ENCODE measurements at regions not wholly inside any gene's neighbourhood (a gene's known extent, or its start where the extent isn't known, plus 50 kb on each side); places are given as distances from the start of the nearest gene placed in this dataset.
"Not testable (repeated sequence)": the region's sequence is repeated elsewhere in the genome, so short reads cannot be mapped to it uniquely, and the experiment has no call there.

- DNase-seq (ENCODE audit: low read depth in 1 of 2, low spot score in 1 of 2), result no peak
These were observed 58.6 kb upstream of the SLC38A4 start for GRCh38 chr12:46884362-46884761.

DNA sequence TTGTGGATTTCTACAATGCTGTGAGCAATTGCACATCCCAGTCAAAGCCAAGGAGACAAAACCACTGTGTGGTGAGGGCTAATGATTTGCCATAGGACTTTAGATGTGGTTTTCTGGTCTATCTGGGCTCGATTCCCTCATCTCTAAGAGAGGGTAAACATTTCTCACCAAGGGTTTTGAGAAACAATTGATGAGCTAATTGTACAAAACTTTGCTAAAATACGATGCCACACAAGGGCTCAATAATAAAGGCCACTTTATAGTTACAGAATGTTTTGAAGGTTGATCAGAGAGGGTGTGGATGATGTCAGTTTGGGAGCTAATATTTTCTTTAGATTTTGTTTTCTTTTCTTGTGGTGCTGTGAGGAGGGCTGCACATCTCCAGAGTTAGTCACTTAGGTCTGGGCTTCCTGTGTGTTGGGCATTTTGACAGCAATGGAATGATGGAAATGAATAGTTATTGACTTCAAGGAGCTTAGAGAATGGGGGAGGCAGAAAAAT is 60.8 kb upstream of the SLC38A4 start:
- no peak for DNase-seq (ENCODE audit: low read depth in 1 of 2, low spot score in 1 of 2)

DNA sequence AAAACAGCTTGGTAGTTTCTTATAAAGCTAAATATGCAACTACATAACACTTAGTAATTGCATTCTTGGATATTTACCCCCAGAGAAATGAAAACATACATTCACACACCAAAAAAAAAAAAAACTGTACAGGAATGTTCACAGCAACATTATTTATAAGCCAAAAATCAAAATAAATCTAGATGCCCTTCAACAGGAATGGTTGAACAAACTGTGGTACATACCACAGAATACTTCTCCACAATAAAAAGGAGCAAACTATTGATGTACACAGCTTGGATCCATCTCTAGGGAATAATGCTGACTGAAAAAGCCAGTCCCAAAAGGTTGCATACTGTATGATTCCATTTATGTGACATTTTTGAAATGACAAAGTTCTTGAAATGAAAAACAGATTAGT is 62.1 kb upstream of the SLC38A4 start:
- no peak for DNase-seq (ENCODE audit: low read depth in 1 of 2, low spot score in 1 of 2)

DNA sequence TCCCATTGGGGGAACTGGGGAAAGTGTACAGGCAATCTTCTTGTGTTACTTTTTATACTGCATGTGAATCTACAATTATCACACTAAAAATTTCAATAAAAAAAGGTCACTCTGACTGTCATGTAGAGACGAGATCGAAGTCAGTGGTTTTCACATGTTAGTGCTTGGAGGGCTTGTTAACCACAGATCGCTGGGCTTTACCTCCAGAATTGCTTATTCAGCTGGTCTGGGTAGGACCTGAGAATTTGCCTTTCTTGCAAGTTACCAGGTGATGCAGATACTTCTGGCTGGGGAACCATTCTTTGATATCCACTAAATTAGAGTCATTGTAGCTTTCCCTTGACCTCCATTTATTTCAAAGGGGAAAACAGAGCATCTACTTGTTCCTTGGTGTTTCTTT is 62.8 kb upstream of the SLC38A4 start:
- DNase-seq (ENCODE audit: low read depth in 1 of 2, low spot score in 1 of 2), result no peak

- DNase-seq (ENCODE audit: low read depth in 1 of 2, low spot score in 1 of 2), result no peak
These were observed 65.5 kb upstream of the SLC38A4 start for GRCh38 chr12:46891306-46891705.

- DNase-seq (ENCODE audit: low read depth in 1 of 2, low spot score in 1 of 2), result no peak
These were observed 66.4 kb upstream of the SLC38A4 start for GRCh38 chr12:46892034-46892705.

GRCh38 chr12:46892887-46893286 is 67.1 kb upstream of the SLC38A4 start:
- DNase-seq (ENCODE audit: low read depth in 1 of 2, low spot score in 1 of 2), result no peak

DNA sequence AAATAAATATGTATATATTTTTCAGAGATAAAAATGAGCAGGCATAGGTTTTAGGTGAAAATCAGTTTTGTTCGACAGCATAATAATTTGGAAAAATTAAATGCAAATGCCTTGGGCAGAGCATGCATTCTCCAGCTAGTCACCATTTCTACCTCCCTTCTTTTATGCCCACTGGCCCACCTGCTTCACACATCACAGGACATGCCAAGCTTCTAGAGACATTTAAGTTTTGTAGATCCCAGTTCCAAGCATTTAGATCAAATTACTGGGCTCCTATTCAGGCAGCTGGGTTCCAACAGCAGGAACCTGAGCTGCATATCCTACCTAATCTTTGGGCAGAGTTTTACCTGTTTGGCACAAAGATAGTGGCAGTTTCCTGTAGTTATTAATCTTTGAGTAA is 67.6 kb upstream of the SLC38A4 start:
- DNase-seq (ENCODE audit: low read depth in 1 of 2, low spot score in 1 of 2), result no peak

DNA sequence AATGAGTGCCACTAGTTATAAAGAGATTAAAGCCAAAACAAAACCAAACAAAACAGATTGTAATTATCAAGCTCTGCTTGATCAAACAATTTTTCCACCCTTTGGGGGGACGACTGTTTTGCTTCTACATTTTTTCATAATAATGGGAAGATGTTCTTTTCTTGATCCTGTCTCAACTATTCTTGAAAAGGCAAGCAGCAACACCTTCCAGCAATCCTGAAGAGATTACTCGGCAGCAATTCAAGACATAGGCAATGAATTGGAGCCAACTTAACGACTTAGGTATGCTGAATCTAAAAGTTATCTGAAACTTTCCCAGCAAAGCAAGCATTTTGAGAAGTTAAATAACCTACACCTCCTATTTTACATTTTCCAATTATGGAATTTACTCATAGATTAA is 69.9 kb upstream of the SLC38A4 start:
- no peak for DNase-seq (ENCODE audit: low read depth in 1 of 2, low spot score in 1 of 2)

GRCh38 chr12:46896680-46897079 is 70.9 kb upstream of the SLC38A4 start:
- DNase-seq (ENCODE audit: low read depth in 1 of 2, low spot score in 1 of 2), result no peak

- DNase-seq (ENCODE audit: low read depth in 1 of 2, low spot score in 1 of 2), result no peak
These were observed 72.5 kb upstream of the SLC38A4 start for GRCh38 chr12:46898152-46898931.

GRCh38 chr12:46898989-46899388 is 73.2 kb upstream of the SLC38A4 start:
- DNase-seq (ENCODE audit: low read depth in 1 of 2, low spot score in 1 of 2), result no peak

DNA sequence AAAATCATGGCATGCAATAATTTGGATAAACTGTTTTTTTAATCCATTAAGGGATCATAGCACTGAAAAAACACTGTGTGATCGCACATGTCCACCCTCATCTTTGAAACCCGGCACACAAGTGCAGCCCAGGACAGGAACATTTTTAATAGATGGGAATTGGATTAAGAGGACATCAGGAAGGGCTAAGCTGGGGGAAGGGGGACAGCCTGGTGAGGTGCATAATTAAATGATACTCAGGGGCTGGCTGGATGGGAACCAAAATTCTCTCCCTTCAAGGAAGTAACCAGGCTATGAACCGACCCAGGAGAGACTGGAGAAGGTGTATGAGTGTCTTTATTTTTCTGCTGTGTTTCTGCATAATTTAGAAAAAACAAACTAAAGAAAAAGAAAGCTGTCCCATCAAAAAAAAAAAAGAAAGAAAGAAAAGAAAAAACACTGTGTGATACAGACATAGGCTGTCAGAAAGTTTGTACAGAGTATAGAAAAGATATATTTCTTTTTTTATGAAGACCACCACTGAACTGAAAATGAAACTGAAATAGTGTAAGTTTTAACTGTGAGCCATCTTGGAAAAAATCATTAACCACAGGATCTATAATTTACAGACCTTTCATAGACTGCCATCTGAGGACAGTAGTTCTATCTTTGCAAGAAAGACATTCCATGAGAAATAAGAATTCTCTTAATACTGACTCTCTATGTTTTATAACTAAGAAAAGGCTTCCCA is 75.1 kb upstream of the SLC38A4 start:
- DNase-seq (ENCODE audit: low read depth in 1 of 2, low spot score in 1 of 2), result no peak

DNA sequence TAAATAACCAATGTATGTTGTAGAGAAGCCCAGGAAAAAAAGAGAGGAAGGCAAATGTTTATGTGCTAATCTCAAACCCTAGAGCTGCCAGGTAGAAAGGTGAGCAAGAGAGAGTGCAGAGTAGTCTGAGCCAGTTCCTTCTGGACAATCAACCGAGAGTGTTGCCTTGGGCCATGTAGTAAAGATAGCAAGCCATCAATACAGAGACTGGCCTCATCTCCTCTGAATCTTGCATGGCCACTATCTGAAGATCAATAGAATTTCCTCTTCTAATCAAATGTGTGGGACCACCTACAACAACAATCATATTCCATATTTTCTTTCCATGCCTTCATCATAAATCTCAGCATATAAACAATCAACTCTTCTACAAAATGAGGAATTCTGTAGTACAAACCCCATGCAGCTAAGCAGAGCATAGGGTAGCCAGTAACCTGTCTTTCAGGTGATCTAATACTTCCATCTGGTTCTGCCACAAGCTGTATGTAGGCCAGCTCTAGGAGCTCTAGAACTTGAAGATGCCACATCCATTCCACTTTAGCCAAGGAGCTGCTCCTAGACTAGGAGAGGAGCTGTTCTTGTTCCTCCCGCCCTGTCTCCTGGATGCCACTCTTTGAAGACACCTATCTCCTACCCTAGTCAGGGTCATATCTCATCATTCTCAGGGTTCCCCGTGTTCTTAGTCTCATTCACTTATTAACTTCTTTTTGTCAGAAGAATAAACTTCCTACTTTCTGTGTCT is 75.8 kb upstream of the SLC38A4 start:
- no peak for DNase-seq (ENCODE audit: low read depth in 1 of 2, low spot score in 1 of 2)

DNA sequence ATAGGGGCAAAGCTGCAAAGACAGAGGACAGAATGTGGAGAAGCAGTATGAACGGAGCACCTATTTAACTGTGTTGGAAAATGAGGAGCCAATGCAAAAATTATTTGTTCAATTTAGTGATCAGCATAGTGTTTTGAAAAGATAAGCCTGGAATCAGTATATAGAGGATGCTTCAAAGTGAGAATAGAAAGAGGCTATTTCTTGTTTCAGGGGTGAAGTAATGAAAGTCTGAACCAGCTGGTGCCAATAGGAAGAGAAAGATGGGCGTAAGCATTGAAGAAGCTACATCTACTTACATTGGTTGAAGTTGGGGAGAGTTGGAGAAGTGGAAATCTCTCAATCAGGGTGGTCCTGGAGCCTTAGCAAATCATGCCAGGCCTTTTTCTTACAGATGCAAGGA is 77.3 kb upstream of the SLC38A4 start:
- no peak for DNase-seq (ENCODE audit: low read depth in 1 of 2, low spot score in 1 of 2)

- DNase-seq (ENCODE audit: low read depth in 1 of 2, low spot score in 1 of 2), result no peak
These were observed 78.8 kb upstream of the SLC38A4 start for GRCh38 chr12:46904406-46905238.

GRCh38 chr12:46905239-46905627 is 79.4 kb upstream of the SLC38A4 start:
- not testable (repeated sequence) for DNase-seq (ENCODE audit: low read depth in 1 of 2, low spot score in 1 of 2)

DNA sequence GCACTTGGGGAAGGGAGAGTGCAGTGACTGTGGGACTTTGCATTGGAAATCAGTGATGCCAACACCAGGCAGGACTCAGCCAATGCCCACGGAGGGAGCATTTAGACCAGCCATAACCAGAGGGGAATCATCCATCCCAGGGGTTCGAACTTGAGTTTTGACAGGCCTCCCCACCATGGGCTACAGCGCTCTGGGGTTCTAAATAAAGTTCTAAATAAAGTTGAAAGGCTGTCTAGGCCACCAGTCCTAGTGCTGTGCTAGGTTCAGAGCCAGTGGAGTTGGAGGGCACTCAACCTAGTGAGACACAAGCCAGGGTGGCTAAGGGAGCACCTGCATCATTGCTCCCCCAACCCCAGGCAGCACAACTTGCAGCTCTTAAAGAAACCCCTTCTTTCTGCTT is 82.0 kb upstream of the SLC38A4 start:
- no peak for DNase-seq (ENCODE audit: low read depth in 1 of 2, low spot score in 1 of 2)

GRCh38 chr12:46908236-46908935 is 82.6 kb upstream of the SLC38A4 start:
- DNase-seq (ENCODE audit: low read depth in 1 of 2, low spot score in 1 of 2), result no peak
